ENCODE measurements at regions not wholly inside any gene's neighbourhood (a gene's known extent, or its start where the extent isn't known, plus 50 kb on each side); places are given as distances from the start of the nearest gene placed in this dataset.

DNA sequence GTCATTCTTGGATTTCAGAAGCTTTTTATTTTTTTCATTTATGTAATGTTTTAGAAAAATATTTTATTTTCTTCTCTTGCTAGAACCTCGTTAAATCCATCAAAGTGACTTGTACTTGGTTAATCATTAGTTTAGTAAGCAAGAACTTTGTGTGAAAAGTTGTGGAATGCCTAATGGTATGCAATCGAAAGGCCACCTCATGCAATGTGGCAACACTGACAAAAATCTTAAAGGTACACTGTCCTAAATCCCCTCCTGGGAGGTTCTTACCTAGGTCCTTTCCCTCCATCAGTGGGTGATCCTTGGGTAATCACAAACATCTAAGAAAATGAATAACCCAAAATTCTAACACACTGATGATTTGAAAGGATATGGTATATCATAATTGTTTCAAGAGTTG, 304.2 kb downstream of the DNAH5 start:
- Histone ChIP-seq H3K9me3 (ENCODE audit: control insufficient read depth in 2 of 2, insufficient read depth in 1 of 2, low read length in 1 of 2) (peaks cover 0 to 5% of the 10 kb centered on the region in 2 donors), H3K4me1 (ENCODE audit: control insufficient read depth in 2 of 2, insufficient read depth in 2 of 2, low read length in 2 of 2) (no peaks in the 10 kb centered on the region), H3K36me3 (ENCODE audit: control insufficient read depth in 2 of 2, insufficient read depth in 2 of 2, low read length in 1 of 2) (no peaks in the 10 kb centered on the region), H3K4me3 (ENCODE audit: low read length in 2 of 2) (no peak overlapping the region), H3K27ac (ENCODE audit: low read depth in 1 of 2, low read length in 1 of 2) (no peak overlapping the region), H3K27me3 (ENCODE audit: control insufficient read depth in 2 of 2, insufficient read depth in 1 of 2, low read length in 1 of 2) (no peaks in the 10 kb centered on the region)
- WGBS, result 87% methylated on average over 2 of the region's 2 CpGs
- no peak for DNase-seq (ENCODE audit: low read depth in 6 of 9, low spot score in 9 of 9)

DNA sequence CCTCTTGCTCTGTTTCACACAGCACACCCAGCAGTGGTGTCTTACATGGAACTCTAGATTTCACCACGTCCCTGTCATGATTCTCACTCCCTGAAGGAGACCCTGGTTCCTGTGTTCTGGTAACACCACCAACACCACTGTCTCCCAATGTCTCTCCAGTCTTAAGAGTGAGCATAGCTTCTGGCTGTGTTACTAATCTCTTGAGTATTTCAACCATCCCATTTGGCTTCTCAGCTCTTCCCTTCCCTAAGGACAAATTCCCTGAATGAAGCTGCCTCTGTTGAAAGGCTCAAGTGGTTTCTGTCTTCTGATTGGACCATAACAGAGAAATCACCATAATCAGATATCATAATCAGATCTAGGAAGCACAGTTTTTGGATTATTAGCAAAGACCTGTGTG, 311.8 kb downstream of the DNAH5 start:
- WGBS, result 50% methylated on average over 1 of the region's 1 CpG
- no peak overlapping the region for H3K4me3 ChIP-seq (ENCODE audit: low read length in 2 of 2)

DNA sequence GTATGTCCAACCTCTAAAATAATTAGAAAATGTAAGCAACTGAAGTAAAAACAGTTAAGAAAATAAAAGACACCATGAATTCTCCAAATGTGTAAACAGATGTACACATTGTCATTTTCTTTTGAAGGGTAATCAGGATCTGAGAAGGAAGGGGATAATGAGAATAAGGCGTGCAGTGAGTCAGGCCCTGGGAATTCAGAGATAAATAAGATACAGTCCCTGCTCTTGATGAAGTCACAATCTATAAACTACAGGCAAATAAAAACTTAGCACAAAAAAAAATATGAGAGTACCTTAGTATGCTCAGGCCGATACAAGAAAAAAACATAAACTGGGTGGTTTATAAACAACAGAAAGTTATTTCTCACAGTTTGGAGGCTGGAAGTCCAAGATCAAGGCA, 315.3 kb downstream of the DNAH5 start:
- no peaks in the 10 kb centered on the region for H3K27me3 ChIP-seq (ENCODE audit: control insufficient read depth in 2 of 2, insufficient read depth in 1 of 2, low read length in 1 of 2)
- H3K36me3 ChIP-seq (ENCODE audit: control insufficient read depth in 2 of 2, insufficient read depth in 2 of 2, low read length in 1 of 2), result no peaks in the 10 kb centered on the region
- H3K4me1 ChIP-seq (ENCODE audit: control insufficient read depth in 2 of 2, insufficient read depth in 2 of 2, low read length in 2 of 2), result no peaks in the 10 kb centered on the region
- WGBS, result 96% methylated on average over 2 of the region's 2 CpGs
- H3K9me3 ChIP-seq (ENCODE audit: control insufficient read depth in 2 of 2, insufficient read depth in 1 of 2, low read length in 1 of 2), result no peaks in the 10 kb centered on the region
- H3K4me3 ChIP-seq (ENCODE audit: low read length in 2 of 2), result no peak overlapping the region
- DNase-seq (ENCODE audit: low read depth in 6 of 9, low spot score in 9 of 9), result no peak
- H3K27ac ChIP-seq (ENCODE audit: low read depth in 1 of 2, low read length in 1 of 2), result no peak overlapping the region

More for the DNA sequence above, 311.8 kb downstream of the DNAH5 start:
- no peaks in the 10 kb centered on the region for H3K36me3 ChIP-seq (ENCODE audit: control insufficient read depth in 2 of 2, insufficient read depth in 2 of 2, low read length in 1 of 2)
- no peak overlapping the region for H3K27ac ChIP-seq (ENCODE audit: low read depth in 1 of 2, low read length in 1 of 2)
- H3K27me3 ChIP-seq (ENCODE audit: control insufficient read depth in 2 of 2, insufficient read depth in 1 of 2, low read length in 1 of 2), result no peaks in the 10 kb centered on the region
- peaks cover 0 to under 1% of the 10 kb centered on the region in 2 donors for H3K9me3 ChIP-seq (ENCODE audit: control insufficient read depth in 2 of 2, insufficient read depth in 1 of 2, low read length in 1 of 2)
- no peak for DNase-seq (ENCODE audit: low read depth in 6 of 9, low spot score in 9 of 9)
- H3K4me1 ChIP-seq (ENCODE audit: control insufficient read depth in 2 of 2, insufficient read depth in 2 of 2, low read length in 2 of 2), result no peaks in the 10 kb centered on the region

DNA sequence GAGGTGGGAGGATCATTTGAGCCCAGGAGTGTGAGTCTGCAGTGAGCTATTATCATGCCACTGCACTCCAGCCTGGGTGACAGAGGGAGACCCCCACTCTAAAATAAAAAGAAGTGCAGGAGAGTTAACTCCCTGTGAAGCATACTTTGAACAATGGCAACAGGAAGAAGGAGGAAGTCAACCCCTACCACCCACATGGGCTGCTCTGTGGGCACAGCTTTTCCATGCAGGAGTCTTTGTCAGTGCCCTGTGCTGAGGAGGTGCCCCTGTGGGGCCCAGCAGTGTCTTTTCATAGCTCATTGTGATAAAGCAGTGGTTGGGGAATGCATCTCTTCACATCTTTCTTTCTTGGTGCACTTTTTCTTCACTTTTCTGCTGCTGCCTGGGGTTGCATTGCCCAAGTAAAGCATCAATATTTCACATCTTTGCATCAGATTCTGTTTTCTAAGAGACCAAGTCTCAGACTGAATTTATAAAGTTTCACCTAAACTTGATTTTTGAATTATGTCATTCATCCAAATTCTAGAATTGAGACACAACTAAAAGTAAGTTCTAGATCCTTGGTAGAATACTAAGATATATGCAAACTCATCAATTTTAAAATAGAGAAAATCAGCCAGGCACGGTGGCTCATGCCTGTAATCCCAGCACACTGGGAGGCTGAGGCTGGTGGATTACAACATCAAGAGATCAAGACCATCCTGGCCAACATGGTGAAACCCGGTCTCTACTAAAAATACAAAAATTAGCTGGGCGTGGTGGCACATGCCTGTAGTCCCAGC, 316.6 kb downstream of the DNAH5 start:
- Histone ChIP-seq H3K4me3 (ENCODE audit: low read length in 2 of 2) (no peak overlapping the region), H3K36me3 (ENCODE audit: control insufficient read depth in 2 of 2, insufficient read depth in 2 of 2, low read length in 1 of 2) (no peaks in the 10 kb centered on the region), H3K27me3 (ENCODE audit: control insufficient read depth in 2 of 2, insufficient read depth in 1 of 2, low read length in 1 of 2) (no peaks in the 10 kb centered on the region), H3K27ac (ENCODE audit: low read depth in 1 of 2, low read length in 1 of 2) (no peak overlapping the region), H3K4me1 (ENCODE audit: control insufficient read depth in 2 of 2, insufficient read depth in 2 of 2, low read length in 2 of 2) (no peaks in the 10 kb centered on the region), H3K9me3 (ENCODE audit: control insufficient read depth in 2 of 2, insufficient read depth in 1 of 2, low read length in 1 of 2) (no peaks in the 10 kb centered on the region)
- 84% methylated on average over 3 of the region's 3 CpGs for WGBS
- DNase-seq (ENCODE audit: low read depth in 6 of 9, low spot score in 9 of 9), result no peak

DNA sequence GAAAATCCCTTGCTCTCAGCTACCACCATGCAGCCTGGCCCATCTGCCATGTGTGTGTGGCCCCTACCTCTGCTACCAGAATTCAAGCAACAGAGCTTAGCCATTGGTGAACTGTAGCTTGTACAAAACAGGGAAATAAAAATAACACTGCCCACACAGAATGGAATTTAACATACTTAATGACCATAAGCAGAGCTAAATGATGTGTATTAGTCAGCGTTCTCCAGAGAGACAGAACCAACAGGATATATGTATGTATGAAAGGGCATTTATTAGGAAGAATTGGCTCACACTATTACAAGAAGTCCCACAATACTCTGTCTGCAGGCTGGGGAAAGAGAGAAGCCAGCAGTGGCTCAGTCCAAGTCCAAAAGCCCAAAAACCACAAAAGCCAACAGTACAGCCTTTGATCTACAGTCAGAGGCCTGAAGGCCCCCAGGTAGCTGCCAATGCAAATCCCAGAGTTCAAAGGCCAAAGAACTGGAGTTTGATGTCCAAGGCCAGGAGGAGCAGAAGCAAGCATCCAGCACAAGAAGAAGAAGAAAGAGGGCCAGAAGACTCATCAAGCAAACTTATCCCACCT, 318.8 kb downstream of the DNAH5 start:
- no peak for DNase-seq (ENCODE audit: low read depth in 6 of 9, low spot score in 9 of 9)
- Histone ChIP-seq H3K27me3 (ENCODE audit: control insufficient read depth in 2 of 2, insufficient read depth in 1 of 2, low read length in 1 of 2) (no peaks in the 10 kb centered on the region), H3K4me1 (ENCODE audit: control insufficient read depth in 2 of 2, insufficient read depth in 2 of 2, low read length in 2 of 2) (no peaks in the 10 kb centered on the region), H3K27ac (ENCODE audit: low read depth in 1 of 2, low read length in 1 of 2) (no peak overlapping the region), H3K9me3 (ENCODE audit: control insufficient read depth in 2 of 2, insufficient read depth in 1 of 2, low read length in 1 of 2) (no peaks in the 10 kb centered on the region), H3K4me3 (ENCODE audit: low read length in 2 of 2) (no peak overlapping the region), H3K36me3 (ENCODE audit: control insufficient read depth in 2 of 2, insufficient read depth in 2 of 2, low read length in 1 of 2) (no peaks in the 10 kb centered on the region)
- 96% methylated on average over 1 of the region's 1 CpG for WGBS

DNA sequence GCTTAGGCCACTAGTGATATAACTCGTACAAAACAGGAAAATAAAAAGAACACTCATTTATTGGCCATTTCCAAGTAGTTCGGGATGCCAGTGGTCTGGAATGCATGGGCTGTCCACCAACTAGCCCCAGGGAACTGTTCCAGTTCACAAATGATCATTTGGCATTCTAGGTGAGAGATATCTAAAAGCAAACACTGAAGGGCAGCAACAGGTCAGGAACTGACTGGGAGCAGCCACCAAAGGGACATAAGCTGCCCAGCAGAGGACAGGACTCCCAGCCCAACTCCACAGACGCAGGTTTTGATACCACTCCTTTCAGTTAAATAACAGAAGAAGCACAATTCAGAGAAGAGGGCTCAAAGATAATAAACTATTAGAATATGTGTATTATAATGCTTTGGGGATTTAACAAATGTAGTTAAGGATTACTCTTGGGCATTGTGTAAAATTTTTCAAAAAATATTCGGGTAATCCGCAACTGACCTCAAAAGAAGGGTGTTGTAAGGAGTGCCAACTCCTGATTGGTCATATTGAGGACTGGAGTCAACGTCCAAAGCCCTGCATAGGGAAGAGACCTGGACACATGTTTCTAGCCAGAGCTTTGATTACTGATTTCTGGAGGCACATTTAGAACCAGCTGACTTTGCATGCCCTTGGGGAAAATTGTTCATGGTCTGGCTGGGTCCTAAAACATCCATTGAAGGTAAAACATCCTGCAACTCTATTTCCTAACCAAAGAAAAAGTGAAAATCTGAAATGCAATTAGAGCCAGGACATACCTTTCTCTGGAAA, 320.0 kb downstream of the DNAH5 start:
- no peaks in the 10 kb centered on the region for H3K9me3 ChIP-seq (ENCODE audit: control insufficient read depth in 2 of 2, insufficient read depth in 1 of 2, low read length in 1 of 2)
- 82% methylated on average over 6 of the region's 6 CpGs for WGBS
- DNase-seq (ENCODE audit: low read depth in 6 of 9, low spot score in 9 of 9), result no peak
- no peak overlapping the region for H3K27ac ChIP-seq (ENCODE audit: low read depth in 1 of 2, low read length in 1 of 2)
- H3K36me3 ChIP-seq (ENCODE audit: control insufficient read depth in 2 of 2, insufficient read depth in 2 of 2, low read length in 1 of 2), result no peaks in the 10 kb centered on the region
- H3K4me3 ChIP-seq (ENCODE audit: low read length in 2 of 2), result no peak overlapping the region
- no peaks in the 10 kb centered on the region for H3K27me3 ChIP-seq (ENCODE audit: control insufficient read depth in 2 of 2, insufficient read depth in 1 of 2, low read length in 1 of 2)
- H3K4me1 ChIP-seq (ENCODE audit: control insufficient read depth in 2 of 2, insufficient read depth in 2 of 2, low read length in 2 of 2), result no peaks in the 10 kb centered on the region

DNA sequence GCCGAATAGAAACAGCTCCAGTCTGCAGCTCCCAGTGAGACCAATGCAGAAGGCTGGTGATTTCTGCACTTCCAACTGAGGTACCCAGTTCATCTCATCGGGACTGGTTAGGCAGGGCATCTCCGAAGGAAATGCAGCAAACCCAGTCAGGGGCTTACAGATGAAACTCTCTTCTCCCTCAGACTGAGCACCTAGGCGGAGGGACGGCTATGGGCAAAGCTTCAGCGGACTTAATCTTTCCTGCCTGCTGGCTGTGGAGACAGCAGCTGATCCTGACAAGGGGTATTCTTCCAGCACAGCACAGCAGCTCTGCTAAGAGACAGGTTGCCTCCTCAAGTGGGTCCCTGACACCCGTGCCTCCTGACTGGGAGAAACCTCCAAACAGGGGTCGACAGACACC, 330.9 kb downstream of the DNAH5 start:
- H3K36me3 ChIP-seq (ENCODE audit: control insufficient read depth in 2 of 2, insufficient read depth in 2 of 2, low read length in 1 of 2), result no peaks in the 10 kb centered on the region
- WGBS, result 92% methylated on average over 8 of the region's 8 CpGs
- no peaks in the 10 kb centered on the region for H3K4me1 ChIP-seq (ENCODE audit: control insufficient read depth in 2 of 2, insufficient read depth in 2 of 2, low read length in 2 of 2)
- H3K27me3 ChIP-seq (ENCODE audit: control insufficient read depth in 2 of 2, insufficient read depth in 1 of 2, low read length in 1 of 2), result no peaks in the 10 kb centered on the region
- H3K27ac ChIP-seq (ENCODE audit: low read depth in 1 of 2, low read length in 1 of 2), result no peak overlapping the region
- no peak overlapping the region for H3K4me3 ChIP-seq (ENCODE audit: low read length in 2 of 2)
- peaks cover 0 to 3% of the 10 kb centered on the region in 2 donors for H3K9me3 ChIP-seq (ENCODE audit: control insufficient read depth in 2 of 2, insufficient read depth in 1 of 2, low read length in 1 of 2)
- DNase-seq (ENCODE audit: low read depth in 6 of 9, low spot score in 9 of 9), result no peak

DNA sequence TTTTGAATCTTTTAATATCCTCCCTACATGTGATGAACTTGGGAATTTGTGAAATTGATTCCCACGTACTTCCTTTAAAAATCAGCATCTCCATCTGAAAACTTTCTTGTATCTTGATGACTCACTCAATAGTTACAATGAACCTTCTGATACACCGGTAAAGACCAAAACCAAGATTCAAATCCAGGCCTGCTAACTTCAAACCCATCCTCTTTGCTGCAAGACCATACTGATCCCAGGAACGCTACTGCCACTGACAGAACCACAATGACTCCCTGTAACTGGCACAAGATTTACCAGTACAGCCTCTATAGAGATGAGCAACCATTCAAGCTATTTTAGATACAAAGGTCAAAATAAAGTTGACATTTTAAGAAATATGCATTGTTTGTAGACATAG, 332.9 kb downstream of the DNAH5 start:
- Histone ChIP-seq H3K4me1 (ENCODE audit: control insufficient read depth in 2 of 2, insufficient read depth in 2 of 2, low read length in 2 of 2) (no peaks in the 10 kb centered on the region), H3K27ac (ENCODE audit: low read depth in 1 of 2, low read length in 1 of 2) (no peak overlapping the region), H3K27me3 (ENCODE audit: control insufficient read depth in 2 of 2, insufficient read depth in 1 of 2, low read length in 1 of 2) (no peaks in the 10 kb centered on the region), H3K36me3 (ENCODE audit: control insufficient read depth in 2 of 2, insufficient read depth in 2 of 2, low read length in 1 of 2) (no peaks in the 10 kb centered on the region), H3K4me3 (ENCODE audit: low read length in 2 of 2) (no peak overlapping the region), H3K9me3 (ENCODE audit: control insufficient read depth in 2 of 2, insufficient read depth in 1 of 2, low read length in 1 of 2) (peaks cover 0 to 3% of the 10 kb centered on the region in 2 donors)
- no peak for DNase-seq (ENCODE audit: low read depth in 6 of 9, low spot score in 9 of 9)
- WGBS, result 93% methylated on average over 3 of the region's 3 CpGs

DNA sequence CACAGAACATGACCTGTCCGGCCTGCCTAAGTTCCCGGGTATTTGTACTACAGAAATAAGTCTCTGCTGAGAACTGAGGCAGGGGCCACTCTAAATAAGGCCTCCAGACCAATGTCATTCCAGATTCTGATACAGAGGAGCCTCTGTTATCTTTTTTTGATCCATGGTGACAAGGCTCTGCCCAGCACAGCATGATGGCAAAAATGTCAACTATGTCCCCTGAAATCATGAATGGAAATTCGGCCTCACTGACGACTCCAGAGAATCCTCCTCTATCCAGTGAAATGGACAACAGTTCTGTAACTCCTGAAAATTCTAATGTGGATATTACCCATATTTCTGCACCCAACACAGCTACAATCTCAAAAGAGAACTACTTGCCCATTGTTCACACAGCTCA, 335.0 kb downstream of the DNAH5 start:
- Histone ChIP-seq H3K36me3 (ENCODE audit: control insufficient read depth in 2 of 2, insufficient read depth in 2 of 2, low read length in 1 of 2) (no peaks in the 10 kb centered on the region), H3K27ac (ENCODE audit: low read depth in 1 of 2, low read length in 1 of 2) (no peak overlapping the region), H3K4me1 (ENCODE audit: control insufficient read depth in 2 of 2, insufficient read depth in 2 of 2, low read length in 2 of 2) (no peaks in the 10 kb centered on the region), H3K9me3 (ENCODE audit: control insufficient read depth in 2 of 2, insufficient read depth in 1 of 2, low read length in 1 of 2) (peaks cover 0 to 3% of the 10 kb centered on the region in 2 donors), H3K27me3 (ENCODE audit: control insufficient read depth in 2 of 2, insufficient read depth in 1 of 2, low read length in 1 of 2) (no peaks in the 10 kb centered on the region), H3K4me3 (ENCODE audit: low read length in 2 of 2) (no peak overlapping the region)
- 93% methylated on average over 4 of the region's 4 CpGs for WGBS
- no peak for DNase-seq (ENCODE audit: low read depth in 6 of 9, low spot score in 9 of 9)

Data from thymus (tissue), 11 donors.